ENCODE measurements at regions not wholly inside any gene's neighbourhood (a gene's known extent, or its start where the extent isn't known, plus 50 kb on each side); places are given as distances from the start of the nearest gene placed in this dataset.

- ATAC-seq (no peak), DNase-seq (ENCODE audit: low spot score in 2 of 2) (no peak)
- Mint-ChIP-seq H3K27ac (no peak overlapping the region), H3K36me3 (no peaks in the 10 kb centered on the region), H3K9me3 (no peaks in the 10 kb centered on the region)
Measured at GRCh38 chr13:29976535-29976934, 126.1 kb upstream of the UBL3 start.

- ATAC-seq (no peak), DNase-seq (ENCODE audit: low spot score in 2 of 2) (no peak)
- H3K27ac Mint-ChIP-seq = no peak overlapping the region
- H3K36me3 Mint-ChIP-seq = no peaks in the 10 kb centered on the region
- peaks cover 0 to 2% of the 10 kb centered on the region in 2 donors for H3K9me3 Mint-ChIP-seq
Measured at GRCh38 chr13:29975283-29975682, 124.9 kb upstream of the UBL3 start.

GRCh38 chr13:29969286-29969685 lies 118.9 kb upstream of the UBL3 start:
- DNase-seq (ENCODE audit: low spot score in 2 of 2) = no peak
- Mint-ChIP-seq H3K36me3 (peaks cover 0 to 8% of the 10 kb centered on the region in 2 donors), H3K9me3 (peaks cover 3 to 4% of the 10 kb centered on the region in 2 donors), H3K27ac (no peak overlapping the region)
- no peak for ATAC-seq

- DNase-seq (ENCODE audit: low spot score in 2 of 2) = no peak
- peaks cover 0 to 8% of the 10 kb centered on the region in 2 donors for H3K36me3 Mint-ChIP-seq
- ATAC-seq = no peak
- no peak overlapping the region for H3K27ac Mint-ChIP-seq
- peaks cover 0 to 4% of the 10 kb centered on the region in 2 donors for H3K9me3 Mint-ChIP-seq
Measured at GRCh38 chr13:29964181-29964845, 113.9 kb upstream of the UBL3 start.

GRCh38 chr13:29963089-29963488 lies 112.7 kb upstream of the UBL3 start:
- Mint-ChIP-seq H3K9me3 (peaks cover 0 to 3% of the 10 kb centered on the region in 2 donors), H3K27ac (peak overlapping the region in 1 of 2 donors; percentile 40), H3K36me3 (peaks cover 0 to 8% of the 10 kb centered on the region in 2 donors)
- ATAC-seq = no peak
- no peak for DNase-seq (ENCODE audit: low spot score in 2 of 2)

- Mint-ChIP-seq H3K9me3 (no peaks in the 10 kb centered on the region), H3K27ac (no peak overlapping the region), H3K36me3 (no peaks in the 10 kb centered on the region)
- no peak for ATAC-seq
- no peak for DNase-seq (ENCODE audit: low spot score in 2 of 2)
Measured at GRCh38 chr13:29961036-29961670, 110.7 kb upstream of the UBL3 start.

GRCh38 chr13:29959603-29960002 lies 109.2 kb upstream of the UBL3 start:
- H3K9me3 Mint-ChIP-seq = no peaks in the 10 kb centered on the region
- H3K27ac Mint-ChIP-seq = no peak overlapping the region
- no peak for ATAC-seq
- H3K36me3 Mint-ChIP-seq = peaks cover 0 to under 1% of the 10 kb centered on the region in 2 donors
- DNase-seq (ENCODE audit: low spot score in 2 of 2) = no peak

GRCh38 chr13:29959086-29959485 lies 108.7 kb upstream of the UBL3 start:
- H3K36me3 Mint-ChIP-seq = peaks cover 0 to 6% of the 10 kb centered on the region in 2 donors
- no peak for DNase-seq (ENCODE audit: low spot score in 2 of 2)
- H3K9me3 Mint-ChIP-seq = no peaks in the 10 kb centered on the region
- no peak overlapping the region for H3K27ac Mint-ChIP-seq
- ATAC-seq = no peak

GRCh38 chr13:29958476-29958875 lies 108.1 kb upstream of the UBL3 start:
- H3K36me3 Mint-ChIP-seq = peaks cover 0 to 10% of the 10 kb centered on the region in 2 donors
- no peak for DNase-seq (ENCODE audit: low spot score in 2 of 2)
- no peak for ATAC-seq
- no peak overlapping the region for H3K27ac Mint-ChIP-seq
- no peaks in the 10 kb centered on the region for H3K9me3 Mint-ChIP-seq

- ATAC-seq = no peak
- Mint-ChIP-seq H3K27ac (no peak overlapping the region), H3K36me3 (peaks cover 0 to 10% of the 10 kb centered on the region in 2 donors), H3K9me3 (no peaks in the 10 kb centered on the region)
- no peak for DNase-seq (ENCODE audit: low spot score in 2 of 2)
Measured at GRCh38 chr13:29957320-29957719, 106.9 kb upstream of the UBL3 start.

- DNase-seq (ENCODE audit: low spot score in 2 of 2) (no peak), ATAC-seq (no peak)
- Mint-ChIP-seq H3K27ac (no peak overlapping the region), H3K9me3 (no peaks in the 10 kb centered on the region), H3K36me3 (peaks cover 0 to 10% of the 10 kb centered on the region in 2 donors)
Measured at GRCh38 chr13:29956853-29957252, 106.4 kb upstream of the UBL3 start.

GRCh38 chr13:29955137-29955650 lies 104.8 kb upstream of the UBL3 start:
- Mint-ChIP-seq H3K27ac (peak overlapping the region; percentile 32 to 86), H3K36me3 (peaks cover 0 to 10% of the 10 kb centered on the region in 2 donors), H3K9me3 (no peaks in the 10 kb centered on the region)
- ATAC-seq = no peak
- DNase-seq (ENCODE audit: low spot score in 2 of 2) = no peak

GRCh38 chr13:29954082-29955028 lies 103.9 kb upstream of the UBL3 start:
- H3K36me3 Mint-ChIP-seq = peaks cover 0 to 10% of the 10 kb centered on the region in 2 donors
- DNase-seq (ENCODE audit: low spot score in 2 of 2) (peak in 1 of 2 donors; percentile 32), ATAC-seq (peak; percentile 69 to 87)
- H3K9me3 Mint-ChIP-seq = no peaks in the 10 kb centered on the region
- H3K27ac Mint-ChIP-seq = peak overlapping the region; percentile 63 to 86

GRCh38 chr13:29953542-29953941 lies 103.1 kb upstream of the UBL3 start:
- peaks cover 0 to 10% of the 10 kb centered on the region in 2 donors for H3K36me3 Mint-ChIP-seq
- peak overlapping the region in 1 of 2 donors; percentile 86 for H3K27ac Mint-ChIP-seq
- no peak for ATAC-seq

GRCh38 chr13:29952245-29952644 lies 101.8 kb upstream of the UBL3 start:
- DNase-seq (ENCODE audit: low spot score in 2 of 2) = no peak
- no peak for ATAC-seq
- Mint-ChIP-seq H3K9me3 (no peaks in the 10 kb centered on the region), H3K27ac (no peak overlapping the region), H3K36me3 (peaks cover 0 to 10% of the 10 kb centered on the region in 2 donors)

More at GRCh38 chr13:29953542-29953941, 103.1 kb upstream of the UBL3 start:
- DNase-seq (ENCODE audit: low spot score in 2 of 2) = no peak
- no peaks in the 10 kb centered on the region for H3K9me3 Mint-ChIP-seq

- H3K36me3 Mint-ChIP-seq = peaks cover 0 to under 1% of the 10 kb centered on the region in 2 donors
Measured at GRCh38 chr13:29948791-29949190, 98.4 kb upstream of the UBL3 start.

GRCh38 chr13:29948244-29948643 lies 97.8 kb upstream of the UBL3 start:
- no peak for DNase-seq (ENCODE audit: low spot score in 2 of 2)
- H3K9me3 Mint-ChIP-seq = no peaks in the 10 kb centered on the region
- H3K36me3 Mint-ChIP-seq = no peaks in the 10 kb centered on the region
- H3K27ac Mint-ChIP-seq = no peak overlapping the region
- no peak for ATAC-seq

More at GRCh38 chr13:29948791-29949190, 98.4 kb upstream of the UBL3 start:
- H3K9me3 Mint-ChIP-seq = no peaks in the 10 kb centered on the region
- peak overlapping the region in 1 of 2 donors; percentile 5 for H3K27ac Mint-ChIP-seq
- DNase-seq (ENCODE audit: low spot score in 2 of 2) = no peak
- ATAC-seq = no peak
